Fibroblast of the aortic adventitia (primary cell): ENCODE measurements at regions not wholly inside any gene's neighbourhood (a gene's known extent, or its start where the extent isn't known, plus 50 kb on each side); places are given as distances from the start of the nearest gene placed in this dataset.

ENCODE experiments used
- DNase-seq: peaks from one replicate; pipeline ENCODE4 v3.0.0-alpha.2; 2010; ENCODE audit warnings: low read depth
- H3K4me3 ChIP-seq: 2 replicates; pipeline ENCODE4 v1.5.1; 2011; ENCODE audit warnings: low read depth, mild to moderate bottlenecking, control low read depth, low read length, moderate library complexity
- CTCF ChIP-seq: IDR thresholded peaks from 2 replicates; pipeline ENCODE4 v1.5.1; 2011; ENCODE audit warnings: mild to moderate bottlenecking, low read length, control low read depth, inconsistent platforms; ENCODE audit not compliant: insufficient read depth

GRCh38 chr3:67297715-67298475, 299.8 kb downstream of the KBTBD8 start:
- TF ChIP-seq CTCF = no peak
- no peak overlapping the region for H3K4me3 ChIP-seq
- DNase-seq = no peak

- no peak for DNase-seq
- no peak for TF ChIP-seq CTCF
- no peak overlapping the region for H3K4me3 ChIP-seq
Measured at GRCh38 chr3:67301556-67301955, 303.4 kb downstream of the KBTBD8 start.

- no peak for DNase-seq
- no peak for TF ChIP-seq CTCF
- H3K4me3 ChIP-seq = no peak overlapping the region
Measured at GRCh38 chr3:67302489-67302888, 304.4 kb downstream of the KBTBD8 start.

GRCh38 chr3:67305160-67305559, 307.1 kb downstream of the KBTBD8 start:
- TF ChIP-seq CTCF = no peak
- no peak overlapping the region for H3K4me3 ChIP-seq
- no peak for DNase-seq

GRCh38 chr3:67305922-67306321, 307.8 kb downstream of the KBTBD8 start:
- no peak for DNase-seq
- no peak for TF ChIP-seq CTCF
- H3K4me3 ChIP-seq = no peak overlapping the region

- no peak for DNase-seq
- TF ChIP-seq CTCF = no peak
- H3K4me3 ChIP-seq = no peak overlapping the region
Measured at GRCh38 chr3:67311440-67311839, 313.3 kb downstream of the KBTBD8 start.

- H3K4me3 ChIP-seq = no peak overlapping the region
- TF ChIP-seq CTCF = no peak
- no peak for DNase-seq
Measured at GRCh38 chr3:67312155-67312554, 314.0 kb downstream of the KBTBD8 start.
